ENCODE measurements at regions not wholly inside any gene's neighbourhood (a gene's known extent, or its start where the extent isn't known, plus 50 kb on each side); places are given as distances from the start of the nearest gene placed in this dataset.

DNA sequence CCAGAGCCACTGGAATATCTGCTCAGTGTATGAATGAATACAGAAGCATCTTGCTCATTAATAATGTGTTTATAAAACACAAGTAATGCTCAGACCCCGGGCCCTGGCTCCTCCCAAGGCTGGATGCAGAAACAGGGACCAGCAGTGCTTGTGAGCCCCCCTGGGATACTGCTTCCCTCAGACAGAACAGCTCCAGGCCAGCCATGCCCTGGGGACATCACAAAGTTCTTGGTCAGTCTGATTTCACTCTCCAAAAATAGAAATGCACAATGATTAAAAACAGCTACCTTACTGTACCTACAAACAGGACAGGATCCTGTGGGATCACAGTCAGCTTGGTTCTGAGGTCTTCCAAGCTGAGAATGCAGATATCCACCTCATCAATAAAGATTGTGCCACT is 68.2 kb downstream of the ABCC12 start:
- H3K4me3 ChIP-seq (ENCODE audit: low read depth, low read length) = no peak overlapping the region
- H3K9ac ChIP-seq = no peak overlapping the region
- no peaks in the 10 kb centered on the region for H3K4me1 ChIP-seq
- H3K4me2 ChIP-seq (ENCODE audit: low read length) = no peak overlapping the region
- no peak overlapping the region for H3K27ac ChIP-seq
- no peaks in the 10 kb centered on the region for H3K36me3 ChIP-seq (ENCODE audit: control insufficient read depth, insufficient read depth, low read length)
- H3K79me2 ChIP-seq = no peaks in the 10 kb centered on the region
- H2AFZ ChIP-seq = no peak overlapping the region
- H3K27me3 ChIP-seq (ENCODE audit: control insufficient read depth, insufficient read depth, low read length) = no peaks in the 10 kb centered on the region
- TF ChIP-seq, protein P1, sequence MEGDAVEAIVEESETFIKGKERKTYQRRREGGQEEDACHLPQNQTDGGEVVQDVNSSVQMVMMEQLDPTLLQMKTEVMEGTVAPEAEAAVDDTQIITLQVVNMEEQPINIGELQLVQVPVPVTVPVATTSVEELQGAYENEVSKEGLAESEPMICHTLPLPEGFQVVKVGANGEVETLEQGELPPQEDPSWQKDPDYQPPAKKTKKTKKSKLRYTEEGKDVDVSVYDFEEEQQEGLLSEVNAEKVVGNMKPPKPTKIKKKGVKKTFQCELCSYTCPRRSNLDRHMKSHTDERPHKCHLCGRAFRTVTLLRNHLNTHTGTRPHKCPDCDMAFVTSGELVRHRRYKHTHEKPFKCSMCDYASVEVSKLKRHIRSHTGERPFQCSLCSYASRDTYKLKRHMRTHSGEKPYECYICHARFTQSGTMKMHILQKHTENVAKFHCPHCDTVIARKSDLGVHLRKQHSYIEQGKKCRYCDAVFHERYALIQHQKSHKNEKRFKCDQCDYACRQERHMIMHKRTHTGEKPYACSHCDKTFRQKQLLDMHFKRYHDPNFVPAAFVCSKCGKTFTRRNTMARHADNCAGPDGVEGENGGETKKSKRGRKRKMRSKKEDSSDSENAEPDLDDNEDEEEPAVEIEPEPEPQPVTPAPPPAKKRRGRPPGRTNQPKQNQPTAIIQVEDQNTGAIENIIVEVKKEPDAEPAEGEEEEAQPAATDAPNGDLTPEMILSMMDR (IDR thresholded peaks at IDR 0.05) = no peak
- H3K9me3 ChIP-seq (ENCODE audit: control insufficient read depth, low read length) = no peaks in the 10 kb centered on the region

DNA sequence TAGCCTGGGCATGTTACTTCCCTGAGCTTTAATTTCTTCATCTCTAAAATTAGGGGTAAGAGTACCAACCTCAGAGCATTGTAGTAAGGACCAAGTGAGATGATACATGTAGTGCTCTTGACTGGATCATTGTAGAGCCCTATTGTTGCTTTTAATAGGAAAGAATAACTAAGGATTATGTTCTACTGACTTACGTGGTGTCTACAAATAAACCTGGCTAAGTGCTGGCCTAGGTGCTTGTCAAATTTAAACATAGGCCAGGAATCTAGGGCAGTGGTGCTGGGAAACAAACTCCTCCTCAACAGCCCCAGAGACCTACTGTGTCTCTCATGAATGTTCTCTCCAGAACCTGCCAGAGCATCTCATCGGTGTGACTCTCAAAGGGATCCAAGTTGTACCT is 69.4 kb downstream of the ABCC12 start:
- no peaks in the 10 kb centered on the region for H3K79me2 ChIP-seq
- H3K9ac ChIP-seq = no peak overlapping the region
- no peaks in the 10 kb centered on the region for H3K36me3 ChIP-seq (ENCODE audit: control insufficient read depth, insufficient read depth, low read length)
- no peak overlapping the region for H2AFZ ChIP-seq
- no peaks in the 10 kb centered on the region for H3K27me3 ChIP-seq (ENCODE audit: control insufficient read depth, insufficient read depth, low read length)
- H3K27ac ChIP-seq = no peak overlapping the region
- H3K4me3 ChIP-seq (ENCODE audit: low read depth, low read length) = no peak overlapping the region
- H3K4me2 ChIP-seq (ENCODE audit: low read length) = no peak overlapping the region
- H3K4me1 ChIP-seq = no peaks in the 10 kb centered on the region
- H3K9me3 ChIP-seq (ENCODE audit: control insufficient read depth, low read length) = no peaks in the 10 kb centered on the region
- TF ChIP-seq, protein P1 (IDR thresholded peaks at IDR 0.05) = no peak

DNA sequence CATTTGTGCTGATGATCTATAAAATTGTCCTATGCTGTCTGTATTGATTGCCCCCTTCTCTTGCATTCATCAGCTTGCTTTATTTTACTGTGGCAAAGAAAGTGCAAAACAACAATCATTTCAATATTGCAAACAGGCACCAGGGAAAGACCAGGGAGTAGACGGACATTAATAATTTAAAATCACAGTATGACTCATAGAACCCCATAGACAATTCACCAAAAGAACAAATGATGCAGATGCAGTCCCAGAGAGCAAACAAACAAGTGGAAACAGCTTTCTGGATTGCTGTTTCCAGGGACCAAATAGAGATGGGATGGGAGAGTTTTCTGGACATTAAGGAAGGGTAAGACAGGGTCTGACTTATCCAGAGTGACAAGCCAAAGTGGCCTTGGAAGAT is 70.1 kb downstream of the ABCC12 start:
- Histone ChIP-seq H3K9me3 (ENCODE audit: control insufficient read depth, low read length) (no peaks in the 10 kb centered on the region), H3K79me2 (no peaks in the 10 kb centered on the region), H3K9ac (no peak overlapping the region), H3K27ac (no peak overlapping the region), H3K36me3 (ENCODE audit: control insufficient read depth, insufficient read depth, low read length) (no peaks in the 10 kb centered on the region), H2AFZ (no peak overlapping the region), H3K27me3 (ENCODE audit: control insufficient read depth, insufficient read depth, low read length) (no peaks in the 10 kb centered on the region), H3K4me1 (no peaks in the 10 kb centered on the region), H3K4me2 (ENCODE audit: low read length) (no peak overlapping the region), H3K4me3 (ENCODE audit: low read depth, low read length) (no peak overlapping the region)
- TF ChIP-seq, protein P1 (IDR thresholded peaks at IDR 0.05) = no peak

DNA sequence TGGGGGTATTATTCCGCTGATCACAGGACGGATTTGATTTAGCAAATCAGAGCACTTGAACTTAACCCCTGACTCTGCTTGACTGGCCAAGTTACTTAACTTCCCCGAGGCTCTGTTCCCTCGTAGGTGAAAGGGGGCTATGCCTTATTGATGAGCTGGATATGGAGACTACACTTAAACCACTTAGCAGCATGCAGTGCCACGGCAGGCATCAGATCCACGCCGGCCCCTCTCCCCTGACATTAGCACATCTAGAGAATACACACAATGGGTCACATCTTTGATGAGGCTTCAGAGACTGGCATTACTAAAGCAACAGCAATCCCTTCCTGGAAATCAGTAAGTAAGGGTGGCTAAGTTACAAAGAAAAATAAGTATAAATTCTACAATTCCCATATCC is 71.0 kb downstream of the ABCC12 start:
- no peak overlapping the region for H3K4me3 ChIP-seq (ENCODE audit: low read depth, low read length)
- no peak overlapping the region for H2AFZ ChIP-seq
- no peak overlapping the region for H3K27ac ChIP-seq
- TF ChIP-seq, protein P1 (IDR thresholded peaks at IDR 0.05) = no peak
- H3K36me3 ChIP-seq (ENCODE audit: control insufficient read depth, insufficient read depth, low read length) = no peaks in the 10 kb centered on the region
- no peaks in the 10 kb centered on the region for H3K9me3 ChIP-seq (ENCODE audit: control insufficient read depth, low read length)
- H3K4me1 ChIP-seq = no peaks in the 10 kb centered on the region
- no peaks in the 10 kb centered on the region for H3K27me3 ChIP-seq (ENCODE audit: control insufficient read depth, insufficient read depth, low read length)
- no peak overlapping the region for H3K4me2 ChIP-seq (ENCODE audit: low read length)
- H3K9ac ChIP-seq = no peak overlapping the region
- no peaks in the 10 kb centered on the region for H3K79me2 ChIP-seq

DNA sequence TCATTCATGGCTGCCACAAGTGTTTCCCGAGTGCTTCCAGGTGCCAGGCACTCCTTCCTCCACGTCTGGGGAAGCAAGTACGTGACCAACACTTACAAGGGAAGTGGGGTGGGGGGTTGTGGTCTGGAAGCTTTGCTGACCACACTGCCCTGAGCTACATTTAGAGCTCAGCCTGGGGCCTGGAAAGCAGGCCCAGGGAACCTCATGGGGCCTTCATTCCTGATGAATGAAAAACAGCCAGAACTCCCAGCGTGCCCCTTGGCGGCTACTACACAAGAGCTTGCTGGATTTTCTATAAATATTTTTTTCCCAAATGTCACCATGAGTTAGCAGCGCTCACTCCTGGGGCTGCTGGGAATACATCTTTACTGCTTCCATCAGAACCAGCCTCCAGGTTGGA is 73.3 kb downstream of the ABCC12 start:
- no peak overlapping the region for H3K27ac ChIP-seq
- no peak overlapping the region for H2AFZ ChIP-seq
- no peaks in the 10 kb centered on the region for H3K9me3 ChIP-seq (ENCODE audit: control insufficient read depth, low read length)
- no peaks in the 10 kb centered on the region for H3K4me1 ChIP-seq
- no peaks in the 10 kb centered on the region for H3K36me3 ChIP-seq (ENCODE audit: control insufficient read depth, insufficient read depth, low read length)
- no peak overlapping the region for H3K9ac ChIP-seq
- H3K4me3 ChIP-seq (ENCODE audit: low read depth, low read length) = no peak overlapping the region
- no peaks in the 10 kb centered on the region for H3K27me3 ChIP-seq (ENCODE audit: control insufficient read depth, insufficient read depth, low read length)
- TF ChIP-seq, protein P1 (IDR thresholded peaks at IDR 0.05) = no peak
- no peaks in the 10 kb centered on the region for H3K79me2 ChIP-seq
- H3K4me2 ChIP-seq (ENCODE audit: low read length) = no peak overlapping the region

All from parathyroid adenoma (tissue), 2 donors.